ENCODE measurements at regions not wholly inside any gene's neighbourhood (a gene's known extent, or its start where the extent isn't known, plus 50 kb on each side); places are given as distances from the start of the nearest gene placed in this dataset.
A peak's percentile ranks its signal among the peaks of the same experiment; 100 is the strongest.

DNA sequence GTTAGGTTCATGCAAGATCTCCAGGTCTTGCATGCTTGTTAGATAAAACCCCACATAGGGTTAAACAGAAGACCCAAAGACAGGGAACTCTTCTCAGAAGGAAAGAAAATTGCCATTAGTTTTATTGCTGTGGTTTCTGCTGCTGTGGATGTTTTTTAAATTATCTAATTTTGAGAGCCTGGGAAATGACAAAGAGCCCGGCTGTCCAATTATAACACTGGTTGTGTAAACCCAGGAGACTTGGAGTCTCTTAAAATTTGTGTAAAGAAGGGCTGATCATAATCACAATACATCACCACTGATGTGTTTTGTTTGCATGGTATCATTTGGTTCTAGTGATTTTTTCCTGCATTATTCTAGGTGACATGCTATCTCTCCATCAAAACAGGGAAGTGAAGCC is 246.5 kb upstream of the MYO3A start:
- Histone ChIP-seq H3K27ac (ENCODE audit: low read depth in 1 of 2, low read length in 2 of 2) (no peak overlapping the region), H3K79me2 (ENCODE audit: insufficient read depth, low read length) (no peaks in the 10 kb centered on the region), H3K4me1 (ENCODE audit: control insufficient read depth in 1 of 2, insufficient read depth in 2 of 2, low read length in 2 of 2) (no peaks in the 10 kb centered on the region), H3K4me3 (replicated peaks in 1 of 3; ENCODE audit: low read depth in 2 of 3, low read length in 3 of 3) (no peak overlapping the region), H3K36me3 (replicated peaks in 1 of 2; ENCODE audit: control insufficient read depth in 1 of 2, insufficient read depth in 2 of 2, low read length in 2 of 2) (no peaks in the 10 kb centered on the region), H3K27me3 (ENCODE audit: control insufficient read depth in 2 of 2, insufficient read depth in 2 of 2, low read length in 2 of 2) (no peaks in the 10 kb centered on the region), H3K9me3 (replicated peaks in 1 of 2; ENCODE audit: control insufficient read depth in 1 of 2, insufficient read depth in 1 of 2, low read length in 2 of 2) (no peaks in the 10 kb centered on the region), H2AFZ (ENCODE audit: insufficient read depth, low read depth, low read length, poor library complexity, severe bottlenecking) (no peak overlapping the region), H4K20me1 (ENCODE audit: insufficient read depth, low read length) (no peaks in the 10 kb centered on the region), H3K4me2 (replicated peaks; ENCODE audit: extremely low read depth, low read length, poor library complexity, severe bottlenecking) (no peak overlapping the region), H3K9ac (ENCODE audit: insufficient read depth, low read length, poor library complexity, severe bottlenecking) (no peak overlapping the region)
- TF ChIP-seq, protein P1, sequence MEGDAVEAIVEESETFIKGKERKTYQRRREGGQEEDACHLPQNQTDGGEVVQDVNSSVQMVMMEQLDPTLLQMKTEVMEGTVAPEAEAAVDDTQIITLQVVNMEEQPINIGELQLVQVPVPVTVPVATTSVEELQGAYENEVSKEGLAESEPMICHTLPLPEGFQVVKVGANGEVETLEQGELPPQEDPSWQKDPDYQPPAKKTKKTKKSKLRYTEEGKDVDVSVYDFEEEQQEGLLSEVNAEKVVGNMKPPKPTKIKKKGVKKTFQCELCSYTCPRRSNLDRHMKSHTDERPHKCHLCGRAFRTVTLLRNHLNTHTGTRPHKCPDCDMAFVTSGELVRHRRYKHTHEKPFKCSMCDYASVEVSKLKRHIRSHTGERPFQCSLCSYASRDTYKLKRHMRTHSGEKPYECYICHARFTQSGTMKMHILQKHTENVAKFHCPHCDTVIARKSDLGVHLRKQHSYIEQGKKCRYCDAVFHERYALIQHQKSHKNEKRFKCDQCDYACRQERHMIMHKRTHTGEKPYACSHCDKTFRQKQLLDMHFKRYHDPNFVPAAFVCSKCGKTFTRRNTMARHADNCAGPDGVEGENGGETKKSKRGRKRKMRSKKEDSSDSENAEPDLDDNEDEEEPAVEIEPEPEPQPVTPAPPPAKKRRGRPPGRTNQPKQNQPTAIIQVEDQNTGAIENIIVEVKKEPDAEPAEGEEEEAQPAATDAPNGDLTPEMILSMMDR (IDR thresholded peaks at IDR 0.05) = no peak
- Mint-ChIP-seq H3K9me3 (peaks cover 0 to 8% (median 0%) of the 10 kb centered on the region in 7 donors), H3K4me3 (no peak overlapping the region), H3K27ac (no peak overlapping the region), H3K27me3 (ENCODE audit: low read depth in 3 of 3) (peaks cover 1 to 3% (median 2%) of the 10 kb centered on the region in 3 donors), H3K4me1 (no peaks in the 10 kb centered on the region), H3K36me3 (no peaks in the 10 kb centered on the region)
- no peak for DNase-seq
- intact Hi-C loops (cut with micrococcal nuclease) = no loop called here
- no CpG with 5 or more reads among the region's 1 CpG for WGBS (ENCODE audit: insufficient coverage)

DNA sequence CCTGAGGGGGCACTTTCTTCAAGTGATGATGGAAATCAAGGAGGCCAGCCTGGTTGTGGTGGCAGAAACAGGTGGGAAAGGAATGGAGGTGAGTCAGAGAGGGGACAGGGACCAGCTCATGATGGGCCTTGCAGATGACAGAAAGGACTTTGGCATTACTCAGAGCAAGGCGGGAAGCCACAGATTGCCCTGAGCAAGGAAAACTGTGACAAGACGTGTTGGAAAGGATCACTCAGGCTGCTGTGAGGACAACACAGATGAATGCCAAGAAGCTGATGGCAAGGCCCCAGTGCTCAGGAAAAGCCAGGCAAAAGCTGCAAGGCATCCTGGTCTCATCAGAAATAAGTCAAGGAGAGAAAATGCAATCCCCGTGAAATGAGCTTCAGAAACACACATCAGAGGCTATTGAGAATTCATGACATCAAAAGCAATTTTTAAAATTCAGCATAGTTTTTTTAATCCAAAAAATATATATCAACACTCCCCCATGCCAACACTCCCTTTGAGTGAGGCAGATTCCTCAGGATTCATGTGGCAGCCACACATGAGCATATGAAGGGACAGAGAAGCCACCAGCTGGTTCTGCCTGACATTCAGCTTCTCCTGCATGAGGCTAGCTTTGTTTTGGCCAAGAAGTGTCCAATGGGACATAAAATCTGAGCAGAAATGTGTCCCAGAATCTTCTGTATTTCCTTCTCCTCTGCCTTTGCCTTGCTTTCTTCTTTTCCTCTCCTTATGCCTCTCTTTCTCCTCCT is 244.5 kb upstream of the MYO3A start:
- H3K4me2 ChIP-seq (replicated peaks; ENCODE audit: extremely low read depth, low read length, poor library complexity, severe bottlenecking) = no peak overlapping the region
- no peaks in the 10 kb centered on the region for H3K36me3 ChIP-seq (replicated peaks in 1 of 2; ENCODE audit: control insufficient read depth in 1 of 2, insufficient read depth in 2 of 2, low read length in 2 of 2)
- H3K9me3 ChIP-seq (replicated peaks in 1 of 2; ENCODE audit: control insufficient read depth in 1 of 2, insufficient read depth in 1 of 2, low read length in 2 of 2) = no peaks in the 10 kb centered on the region
- H3K79me2 ChIP-seq (ENCODE audit: insufficient read depth, low read length) = no peaks in the 10 kb centered on the region
- no peak overlapping the region for H3K4me3 ChIP-seq (replicated peaks in 1 of 3; ENCODE audit: low read depth in 2 of 3, low read length in 3 of 3)
- H2AFZ ChIP-seq (ENCODE audit: insufficient read depth, low read depth, low read length, poor library complexity, severe bottlenecking) = no peak overlapping the region
- H3K9ac ChIP-seq (ENCODE audit: insufficient read depth, low read length, poor library complexity, severe bottlenecking) = no peak overlapping the region
- no peak overlapping the region for H3K27ac ChIP-seq (ENCODE audit: low read depth in 1 of 2, low read length in 2 of 2)
- H4K20me1 ChIP-seq (ENCODE audit: insufficient read depth, low read length) = no peaks in the 10 kb centered on the region
- Mint-ChIP-seq H3K27ac (peak overlapping the region in 1 of 7 donors; percentile 13), H3K9me3 (peaks cover 0 to 8% (median 0%) of the 10 kb centered on the region in 7 donors), H3K27me3 (ENCODE audit: low read depth in 3 of 3) (peaks cover 2 to 3% (median 3%) of the 10 kb centered on the region in 3 donors), H3K4me1 (no peaks in the 10 kb centered on the region), H3K4me3 (no peak overlapping the region), H3K36me3 (no peaks in the 10 kb centered on the region)
- TF ChIP-seq, protein P1 (IDR thresholded peaks at IDR 0.05) = no peak
- H3K27me3 ChIP-seq (ENCODE audit: control insufficient read depth in 2 of 2, insufficient read depth in 2 of 2, low read length in 2 of 2) = no peaks in the 10 kb centered on the region
- H3K4me1 ChIP-seq (ENCODE audit: control insufficient read depth in 1 of 2, insufficient read depth in 2 of 2, low read length in 2 of 2) = no peaks in the 10 kb centered on the region
- 100% methylated on average over 3 of the region's 3 CpGs for WGBS (ENCODE audit: insufficient coverage)
- DNase-seq = no peak
- intact Hi-C loops (cut with micrococcal nuclease) = no loop called here
